HuH-7 (cell line): ENCODE measurements at regions not wholly inside any gene's neighbourhood (a gene's known extent, or its start where the extent isn't known, plus 50 kb on each side); places are given as distances from the start of the nearest gene placed in this dataset.
"Not testable (repeated sequence)": the region's sequence is repeated elsewhere in the genome, so short reads cannot be mapped to it uniquely, and the experiment has no call there.

Source experiments
- DNase-seq: peaks from one replicate; pipeline ENCODE4 v3.0.0; 2011; ENCODE audit warnings: low spot score

DNA sequence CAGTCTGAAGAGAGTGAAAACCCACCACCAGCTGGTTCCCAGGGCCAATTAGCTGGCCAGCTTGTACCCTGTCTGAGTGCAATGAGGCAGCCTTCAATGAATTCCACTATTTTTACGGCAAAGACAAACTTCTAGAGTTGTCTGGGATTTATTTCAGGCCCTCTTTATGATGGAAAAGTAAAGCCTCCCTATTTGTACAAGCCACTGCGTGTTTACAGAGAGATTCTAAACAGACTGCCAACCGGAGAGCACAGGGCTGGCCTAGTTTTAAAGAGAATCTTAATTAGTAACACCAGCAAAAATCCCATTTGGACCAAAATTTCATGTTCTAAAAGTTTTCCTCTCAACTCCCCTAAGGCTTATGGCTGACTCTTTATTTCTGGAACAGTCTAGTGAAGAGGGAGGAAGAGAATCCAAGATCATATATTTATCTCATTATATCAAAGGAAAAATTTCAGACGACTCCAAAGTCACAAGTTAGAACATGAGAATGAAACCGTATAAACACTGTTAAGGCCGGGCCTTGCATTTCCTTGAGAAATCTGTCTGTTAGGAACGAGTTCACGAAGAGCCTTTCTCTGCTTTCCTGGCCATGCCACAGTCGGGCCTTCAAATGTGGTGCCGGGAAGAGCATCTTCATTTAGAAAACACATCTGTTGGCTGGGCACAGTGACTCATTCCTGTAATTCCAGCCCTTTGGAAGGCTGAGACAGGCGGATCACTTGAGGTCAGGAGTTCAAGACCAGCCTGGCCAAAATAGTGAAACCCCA is 724.6 kb upstream of the NRP1 start:
- DNase-seq = peak; percentile 75

DNA sequence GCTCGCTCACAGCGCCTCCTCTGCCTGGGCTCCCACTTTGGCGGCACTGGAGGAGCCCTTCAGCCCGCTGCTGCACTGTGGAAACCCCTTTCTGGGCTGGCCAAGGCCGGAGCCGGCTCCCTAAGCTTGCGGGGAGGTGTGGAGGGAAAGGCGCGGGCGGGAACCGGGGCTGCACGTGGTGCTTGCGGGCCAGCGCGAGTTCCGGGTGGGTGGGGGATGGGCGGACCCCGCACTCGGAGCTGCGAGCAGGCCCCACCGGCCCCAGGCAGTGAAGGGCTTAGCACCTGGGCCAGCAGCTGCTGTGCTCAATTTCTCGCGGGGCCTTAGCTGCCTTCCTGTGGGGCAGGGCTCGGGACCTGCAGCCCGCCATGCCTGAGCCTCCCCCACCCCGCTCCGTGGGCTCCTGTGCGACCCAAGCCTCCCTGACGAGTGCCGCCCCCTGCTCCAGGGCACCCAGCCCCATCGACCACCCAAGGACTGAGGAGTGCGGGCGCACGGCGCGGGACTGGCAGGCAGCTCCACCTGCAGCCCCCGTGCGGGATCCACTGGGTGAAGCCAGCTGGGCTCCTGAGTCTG is 721.0 kb upstream of the NRP1 start:
- DNase-seq = not testable (repeated sequence)

DNA sequence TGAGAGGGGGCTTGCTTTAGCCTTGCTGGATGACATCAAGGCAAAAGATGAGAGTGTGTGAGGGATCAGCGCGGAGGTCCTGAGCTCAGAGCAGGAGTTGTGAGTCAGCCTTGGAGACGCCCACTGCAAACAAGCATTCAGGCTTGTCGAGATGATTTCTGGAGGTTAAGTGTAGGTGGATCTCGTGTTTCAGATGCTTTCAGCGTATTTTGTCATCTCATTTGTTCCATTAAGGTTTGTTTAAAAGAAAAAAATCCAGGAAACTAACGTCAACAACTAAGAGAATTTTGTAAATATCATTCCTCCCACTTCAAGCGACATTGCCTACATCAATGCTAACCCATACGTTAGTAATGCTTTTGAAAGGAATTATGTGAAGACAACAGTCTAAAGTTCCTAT is 715.4 kb upstream of the NRP1 start:
- DNase-seq = no peak

DNA sequence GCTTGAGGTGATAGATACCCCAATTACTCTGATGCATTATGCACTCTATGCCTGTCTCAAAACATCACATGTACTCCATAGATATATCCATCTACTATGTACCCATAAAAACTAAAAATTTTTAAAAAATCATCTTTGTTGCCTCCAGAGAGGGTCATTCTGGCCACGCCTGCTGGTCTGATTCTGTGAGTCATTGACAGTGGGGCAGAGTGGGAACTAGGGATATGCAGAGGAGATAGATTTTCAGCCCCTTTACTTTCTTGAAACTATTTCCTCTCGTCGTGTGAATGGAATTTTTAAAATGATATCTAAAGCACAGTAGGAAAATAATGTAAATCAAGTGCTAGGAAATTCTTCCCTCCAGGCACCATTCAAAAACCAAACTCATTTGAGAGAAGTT is 715.0 kb upstream of the NRP1 start:
- no peak for DNase-seq

DNA sequence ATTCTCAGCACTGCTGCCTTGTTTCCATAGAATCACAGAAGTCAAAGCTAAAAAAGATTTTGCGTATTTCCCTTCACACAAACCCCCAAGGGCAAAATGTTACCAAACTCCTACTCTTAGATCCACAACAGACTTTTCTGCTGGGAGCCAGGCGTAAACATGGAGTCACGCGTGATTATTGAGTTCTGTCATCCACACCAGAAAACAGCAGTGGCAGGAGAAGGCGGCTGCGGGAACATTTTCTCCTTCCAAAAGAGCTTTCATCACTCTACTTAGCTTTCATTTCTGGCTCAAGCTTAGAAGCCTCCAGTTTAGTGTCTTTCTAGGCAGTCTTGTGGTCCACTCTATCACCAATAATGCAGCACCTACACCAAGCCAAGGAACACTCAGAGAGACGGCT is 712.9 kb upstream of the NRP1 start:
- no peak for DNase-seq

DNA sequence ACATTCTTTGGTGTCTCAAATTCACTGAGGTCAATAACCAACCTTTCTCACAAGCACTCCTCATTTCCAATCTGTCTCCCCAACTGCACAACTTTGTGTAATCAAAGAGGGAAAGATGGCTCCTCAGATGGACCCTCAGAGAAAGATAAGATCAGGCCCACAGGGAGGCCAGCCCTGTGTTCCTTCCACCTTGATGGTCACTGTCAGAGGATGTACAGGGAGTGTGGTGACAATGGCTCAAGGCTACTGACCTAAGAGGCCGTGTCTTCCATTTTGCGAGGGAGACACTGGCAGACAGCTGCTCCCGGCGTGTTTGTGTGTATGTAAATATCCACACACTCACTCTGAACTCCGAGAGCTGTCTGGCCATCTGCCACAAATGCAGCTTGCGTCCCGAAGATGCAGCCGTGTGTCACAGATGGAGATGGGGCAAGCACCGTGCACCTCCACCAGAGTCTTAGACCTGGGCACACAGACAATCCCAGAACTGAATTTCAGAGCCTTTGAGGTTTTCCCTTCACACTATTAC is 712.1 kb upstream of the NRP1 start:
- DNase-seq = no peak

DNA sequence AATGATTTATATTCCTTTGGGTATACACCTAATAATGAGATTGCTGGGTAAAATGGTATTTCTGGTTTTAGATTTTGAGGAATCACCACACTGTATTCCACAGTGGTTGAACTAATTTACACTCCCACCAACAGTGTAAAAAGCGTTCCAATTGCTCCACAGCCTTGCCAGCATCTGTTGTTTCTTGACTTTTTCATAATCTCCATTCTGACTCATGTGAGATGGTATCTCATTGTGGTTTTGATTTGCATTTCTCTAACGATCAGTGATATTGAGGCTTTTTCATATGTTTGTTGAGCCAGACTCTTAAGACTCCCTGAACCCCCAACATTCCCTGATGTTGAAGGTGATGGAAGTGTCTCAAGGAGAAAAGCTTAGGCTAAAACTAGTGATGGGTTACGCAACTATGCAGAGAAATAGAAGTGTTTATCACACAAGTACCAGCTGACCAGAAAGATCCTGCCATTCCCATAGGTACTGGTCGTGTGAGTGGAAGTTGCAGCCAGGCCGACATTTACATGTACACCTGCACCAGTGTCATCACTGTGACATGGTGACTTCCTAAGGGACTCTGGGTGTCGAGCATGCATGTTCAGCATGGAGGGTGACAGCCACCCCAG is 711.2 kb upstream of the NRP1 start:
- DNase-seq = no peak

DNA sequence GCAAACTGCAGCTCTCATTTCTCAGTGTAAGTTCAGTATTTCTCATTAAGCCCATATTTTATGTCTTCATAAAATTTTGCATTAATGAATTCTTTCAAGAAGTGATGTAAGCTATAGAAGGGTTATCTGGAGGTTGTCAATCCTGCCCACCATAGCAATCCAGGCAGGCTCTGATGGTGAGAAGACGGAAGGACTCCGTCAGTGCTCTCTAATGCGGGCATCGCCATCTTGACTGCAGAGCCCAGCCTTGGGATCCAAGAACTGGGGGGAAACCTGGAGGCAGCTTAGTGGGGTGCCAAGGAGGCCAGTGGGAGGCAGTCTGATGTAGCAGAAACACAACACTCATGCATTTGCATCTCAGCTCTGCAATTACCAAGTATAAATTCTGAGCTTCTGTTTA is 707.4 kb upstream of the NRP1 start:
- DNase-seq = no peak

DNA sequence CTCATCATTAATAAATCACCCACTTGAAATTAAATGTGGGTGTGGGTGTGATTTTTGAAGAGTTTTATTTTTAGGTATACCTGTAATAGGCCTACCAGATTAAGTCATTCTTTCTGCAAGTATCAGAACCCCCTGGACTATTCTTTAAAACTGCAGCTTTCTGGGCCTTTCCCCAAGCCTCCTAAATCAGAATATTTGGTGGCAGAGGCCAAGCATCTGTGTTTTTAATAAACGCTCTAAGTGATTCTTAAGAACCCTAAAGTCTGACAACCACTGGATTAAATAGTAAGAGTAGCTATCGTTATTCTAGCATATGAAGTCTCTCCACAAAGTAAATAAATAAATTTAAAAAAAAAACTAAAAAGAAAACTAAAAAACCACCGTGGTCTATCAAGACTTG is 703.0 kb upstream of the NRP1 start:
- no peak for DNase-seq

DNA sequence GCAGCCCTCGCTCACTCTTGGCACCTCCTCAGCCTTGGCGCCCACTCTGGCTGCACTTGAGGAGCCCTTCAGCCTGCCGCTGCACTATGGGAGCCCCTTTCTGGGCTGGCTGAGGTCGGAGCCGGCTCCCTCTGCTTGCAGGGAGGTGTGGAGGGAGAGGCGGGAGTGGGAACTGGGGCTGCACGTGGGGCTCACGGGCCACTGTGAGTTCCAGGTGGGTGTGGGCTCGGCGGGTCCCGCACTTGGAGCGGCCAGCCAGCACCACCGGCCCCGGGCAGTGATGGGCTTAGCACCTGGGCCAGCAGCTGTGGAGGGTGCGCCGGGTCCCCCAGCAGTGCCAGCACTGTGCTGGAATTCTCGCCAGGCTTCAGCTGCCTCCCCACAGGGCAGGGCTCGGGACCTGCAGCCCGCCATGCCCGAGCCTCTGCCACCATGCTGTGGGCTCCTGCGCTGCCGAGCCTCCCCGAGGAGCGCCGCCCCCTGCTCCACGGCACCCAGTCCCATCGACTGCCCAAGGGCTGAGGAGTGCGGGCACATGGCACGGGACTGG is 700.8 kb upstream of the NRP1 start:
- DNase-seq = not testable (repeated sequence)

DNA sequence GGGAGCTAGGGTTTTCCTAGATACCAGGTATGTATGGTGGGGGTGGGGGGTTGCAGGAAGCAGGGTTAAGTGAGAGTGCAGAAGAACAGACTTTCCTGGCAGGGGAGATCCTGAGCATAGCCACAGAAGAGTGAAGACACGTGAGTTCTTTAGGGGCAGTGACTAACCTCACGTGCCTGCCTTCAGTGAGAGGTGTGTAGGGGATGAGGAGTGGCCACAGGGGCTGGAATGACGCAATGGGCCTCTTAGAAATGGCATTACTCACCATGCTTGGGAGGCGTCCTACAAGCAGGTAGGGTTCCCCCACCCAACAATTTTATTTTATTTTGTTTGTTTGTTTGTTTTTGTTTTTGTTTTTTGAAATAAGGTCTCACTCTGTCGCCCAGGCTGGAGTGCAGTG is 698.6 kb upstream of the NRP1 start:
- DNase-seq = peak; percentile 31

DNA sequence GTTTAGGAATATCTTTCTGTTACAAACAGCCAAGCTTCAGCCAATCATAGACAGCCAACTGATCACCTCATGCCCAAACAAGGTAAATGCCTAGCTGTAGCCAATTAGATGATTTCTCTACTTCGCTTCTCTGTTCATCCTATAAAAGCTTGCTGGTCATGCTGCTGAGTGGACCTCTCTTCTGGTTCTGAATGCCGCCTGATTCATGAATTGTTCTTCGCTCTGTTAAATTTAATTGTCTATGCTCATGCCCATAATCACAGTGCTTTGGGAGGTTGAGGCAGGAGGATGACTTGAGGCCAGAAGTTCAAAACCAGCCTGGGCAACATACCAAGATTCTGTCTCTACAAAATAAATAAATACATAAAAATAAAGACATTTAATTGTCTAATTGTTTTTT is 698.1 kb upstream of the NRP1 start:
- DNase-seq = no peak

DNA sequence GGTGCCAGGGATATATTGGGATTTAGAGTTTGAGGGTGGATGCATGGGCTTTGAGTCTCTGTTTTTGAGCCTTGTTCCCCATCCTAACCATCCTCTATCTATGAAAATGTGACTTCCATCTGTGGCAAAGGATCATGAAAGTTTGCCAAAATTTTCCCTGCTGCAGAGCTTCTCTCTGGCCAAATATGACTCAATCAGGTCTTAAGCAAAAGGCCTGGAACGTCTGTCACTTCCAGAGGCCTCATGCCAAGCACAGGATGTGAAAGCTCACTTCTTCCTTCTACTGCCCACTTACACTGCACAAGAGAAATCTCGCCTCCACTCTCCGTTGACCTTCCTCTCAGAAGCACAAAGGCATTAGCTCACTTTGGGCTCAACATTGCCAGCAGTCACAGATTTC is 696.9 kb upstream of the NRP1 start:
- DNase-seq = no peak

DNA sequence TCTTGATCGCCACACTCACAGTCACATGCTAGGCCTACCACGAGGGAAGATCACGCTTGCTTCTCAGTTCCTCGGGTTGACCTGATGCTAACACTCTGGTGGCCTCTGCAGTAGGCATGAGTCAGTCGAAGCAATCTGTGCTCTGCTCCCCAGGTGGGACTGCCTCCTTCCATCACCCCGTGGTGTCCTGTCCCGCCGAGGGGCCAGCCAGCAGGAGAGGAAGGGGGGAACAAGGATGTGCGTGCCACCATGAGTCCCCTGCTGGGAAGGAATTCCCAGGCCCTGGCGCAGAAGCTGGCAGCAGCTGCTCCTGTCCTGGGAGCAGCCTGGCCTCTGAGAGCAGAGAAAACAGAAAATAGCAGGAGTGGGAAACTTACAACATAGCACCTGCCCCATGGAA is 695.0 kb upstream of the NRP1 start:
- DNase-seq = no peak

DNA sequence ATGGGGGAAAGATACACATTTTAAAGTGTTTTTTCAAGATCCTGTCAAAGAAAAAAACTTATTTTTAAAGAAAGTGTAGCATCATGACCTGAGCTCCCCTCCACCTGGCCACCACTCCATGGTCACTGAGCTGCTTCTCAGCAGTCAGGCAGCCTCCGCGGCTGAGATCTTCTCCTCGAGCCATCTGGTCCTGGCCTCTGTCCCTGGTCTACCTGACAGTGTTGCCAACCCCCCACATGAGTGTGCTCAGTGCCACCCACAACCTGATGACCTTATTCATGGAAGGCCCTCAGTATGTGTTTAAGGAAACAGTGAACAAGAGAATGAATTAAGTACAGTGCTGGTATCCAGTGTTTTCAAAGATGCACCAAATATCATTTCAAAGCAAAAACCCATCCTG is 694.5 kb upstream of the NRP1 start:
- DNase-seq = no peak

DNA sequence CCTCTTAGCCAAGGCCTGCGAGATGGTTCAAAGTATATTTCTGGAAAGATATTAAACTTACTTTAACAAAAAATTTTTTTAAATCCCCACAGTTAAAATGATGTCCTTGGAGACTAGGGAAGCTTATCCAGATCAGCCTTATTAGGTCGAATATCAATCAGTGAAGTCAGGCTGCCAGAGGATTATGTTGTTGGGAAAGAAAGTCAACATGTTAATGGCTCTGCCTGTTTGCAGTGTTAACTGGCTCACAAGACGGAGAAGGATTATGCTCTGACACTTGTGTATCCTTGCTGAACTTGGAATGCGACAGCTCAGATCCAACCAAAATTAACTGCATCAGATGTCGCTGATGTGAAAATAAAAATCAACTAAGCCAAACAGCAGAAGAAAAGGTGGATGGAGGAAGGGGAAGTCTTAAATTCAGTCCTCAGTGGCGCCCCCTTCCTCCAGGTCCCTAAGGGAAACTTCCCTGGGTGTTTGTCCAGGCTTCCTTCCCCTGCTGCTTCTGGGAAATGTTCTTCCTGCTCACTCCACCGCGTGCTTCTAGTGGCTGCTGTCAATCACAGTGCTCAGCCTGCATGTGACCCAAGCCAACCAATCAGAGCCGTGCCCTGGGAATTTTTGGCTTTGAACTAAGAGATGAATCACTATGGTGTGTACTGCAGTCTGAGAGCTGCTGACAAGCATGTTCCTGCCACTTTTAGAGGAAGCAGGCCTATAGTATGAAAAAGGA is 690.4 kb upstream of the NRP1 start:
- peak; percentile 47 for DNase-seq

DNA sequence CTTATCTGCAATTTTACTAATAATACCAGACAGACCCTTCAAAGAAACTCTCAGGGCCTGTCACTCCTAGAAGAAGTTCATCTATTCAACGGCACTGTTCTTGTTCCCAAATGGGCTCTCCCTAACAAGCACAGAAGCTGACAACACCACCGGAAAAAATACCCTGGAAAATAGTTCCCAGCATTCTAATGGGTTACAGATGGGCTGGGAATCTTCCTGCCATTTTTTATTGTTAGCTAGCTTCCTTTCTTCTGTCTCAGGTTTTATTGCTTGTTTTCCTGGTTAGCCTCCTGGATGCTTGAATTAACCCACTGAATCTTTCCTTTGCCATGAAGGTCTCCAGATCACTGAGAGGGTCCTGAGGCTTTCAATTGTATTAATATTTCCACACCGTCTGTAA is 689.8 kb upstream of the NRP1 start:
- no peak for DNase-seq

DNA sequence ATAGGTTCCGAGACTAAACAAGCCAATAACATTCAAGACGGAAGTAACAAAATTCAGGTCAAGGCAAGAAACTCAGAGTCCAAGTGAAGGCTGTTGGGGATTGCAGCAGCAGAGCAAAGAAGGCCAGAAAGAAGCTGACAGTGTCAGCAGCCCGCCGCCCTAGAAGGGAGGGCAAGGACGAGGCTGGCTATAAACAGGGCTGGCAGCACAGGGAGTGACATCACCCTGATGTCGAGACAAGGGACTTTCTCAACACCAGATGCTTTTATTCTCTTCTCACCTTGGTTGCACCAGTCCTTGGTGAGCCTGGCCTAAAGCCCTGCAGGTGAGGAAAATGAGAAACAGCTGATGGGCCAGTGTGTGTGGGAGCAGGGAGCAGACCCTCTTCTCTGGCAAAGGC is 687.7 kb upstream of the NRP1 start:
- no peak for DNase-seq

DNA sequence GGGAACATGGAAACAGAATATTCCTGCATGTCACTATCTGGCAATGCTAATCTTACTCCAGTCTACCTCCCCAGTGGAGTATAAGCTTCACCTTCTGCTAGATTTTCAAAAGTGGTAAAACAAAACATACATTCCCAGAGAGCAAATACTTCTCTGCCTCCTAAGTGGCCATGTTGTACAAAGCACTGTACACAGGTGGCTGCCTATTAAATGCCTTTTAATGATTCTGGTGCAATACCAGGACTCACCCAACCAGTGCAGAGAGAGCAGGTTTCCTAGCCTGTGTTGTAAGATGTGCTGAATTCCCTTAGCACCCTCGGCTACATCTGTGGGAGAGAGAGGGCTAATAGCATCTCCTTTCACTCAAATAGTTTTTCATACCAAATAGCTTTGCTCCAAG is 684.3 kb upstream of the NRP1 start:
- no peak for DNase-seq

DNA sequence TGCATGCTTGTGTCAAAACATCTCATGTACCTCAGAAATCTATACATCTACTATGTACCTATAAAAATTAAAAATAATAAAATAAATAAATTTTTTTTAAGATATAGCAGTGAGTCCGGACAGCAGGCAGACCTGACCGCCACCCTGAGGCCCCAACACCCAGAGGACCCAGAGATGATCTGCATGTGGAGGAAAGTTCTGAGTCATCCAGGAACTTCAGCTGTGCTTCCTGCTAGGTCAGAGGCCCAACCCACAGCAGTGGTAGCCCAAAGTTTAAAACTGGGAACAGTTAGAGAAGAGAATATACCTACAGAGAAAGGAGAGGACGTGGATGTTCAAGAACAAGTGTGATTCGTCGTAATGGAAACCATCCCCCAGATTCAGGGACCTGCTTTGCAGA is 683.7 kb upstream of the NRP1 start:
- DNase-seq = no peak

DNA sequence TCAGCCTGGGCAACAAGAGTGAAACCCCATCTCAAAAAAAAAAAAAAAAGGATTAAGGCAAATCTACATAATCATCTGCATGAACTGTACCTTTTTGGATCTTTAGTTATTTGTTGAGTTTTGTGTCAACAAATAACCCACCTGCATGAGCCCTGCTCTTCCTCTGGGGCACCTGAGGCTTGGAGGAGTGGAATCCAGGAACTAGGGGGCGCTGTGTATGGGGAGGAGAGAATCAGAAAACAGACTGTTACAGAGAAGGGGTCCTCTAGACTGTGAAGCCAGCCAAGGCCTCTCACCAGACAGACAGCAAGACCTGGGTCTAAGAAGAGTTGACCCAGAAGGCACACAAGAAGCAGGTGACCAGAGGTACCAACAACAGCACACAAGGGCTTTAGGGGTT is 682.8 kb upstream of the NRP1 start:
- peak; percentile 34 for DNase-seq

DNA sequence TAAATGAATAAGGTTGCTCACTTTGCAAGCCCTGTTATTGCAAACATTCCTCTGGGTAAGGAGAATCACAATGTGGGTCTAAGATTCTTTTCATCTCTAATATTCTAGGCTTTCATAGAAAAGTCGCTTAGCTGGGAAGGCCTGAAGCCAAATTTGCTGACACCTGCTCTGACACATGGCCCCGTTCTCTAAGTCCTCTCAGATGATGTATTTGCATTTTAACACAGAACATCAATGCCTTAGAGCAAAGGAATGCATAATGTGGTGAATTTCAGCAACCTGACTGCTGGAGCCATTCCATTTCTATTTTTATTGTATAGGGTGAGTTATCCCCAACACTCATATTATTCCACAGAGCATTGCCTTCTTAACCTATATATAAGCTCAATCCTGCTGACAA is 682.1 kb upstream of the NRP1 start:
- no peak for DNase-seq

DNA sequence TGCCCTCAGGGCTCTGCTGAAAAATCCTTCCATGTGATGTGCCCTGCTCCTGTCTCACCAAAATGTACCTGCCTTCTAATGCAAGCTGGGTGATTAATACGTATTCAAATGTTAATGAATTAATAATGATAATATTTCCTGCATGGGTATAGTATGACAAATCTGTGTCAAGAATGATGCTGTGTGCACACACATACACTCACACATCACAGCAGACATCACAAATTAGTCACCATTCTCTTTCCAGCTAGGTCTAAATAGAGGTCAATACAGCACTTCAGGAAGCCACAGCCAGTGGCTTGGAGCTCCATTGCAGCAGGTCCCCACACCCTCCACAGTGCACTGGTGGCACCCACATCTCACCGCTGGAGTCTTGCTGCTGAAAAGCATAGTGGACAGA is 681.2 kb upstream of the NRP1 start:
- DNase-seq = no peak
